Tibial nerve (tissue), 4 donors: ENCODE measurements at regions not wholly inside any gene's neighbourhood (a gene's known extent, or its start where the extent isn't known, plus 50 kb on each side); places are given as distances from the start of the nearest gene placed in this dataset.

ENCODE experiments used
- EP300 ChIP-seq, 2 donors: sonication (generic); formaldehyde crosslinking; IDR thresholded peaks; one replicate each; pipeline ENCODE4 v1.6.1; 2017; ENCODE audit warnings: antibody characterized with exemption in 2 of 2, mild to moderate bottlenecking in 1 of 2
- POLR2A ChIP-seq, 2 donors: fragments of 450-650 bp; IDR thresholded peaks; one replicate each; pipeline ENCODE4 v1.6.1; 2017; ENCODE audit warnings: antibody characterized with exemption in 2 of 2, mild to moderate bottlenecking in 2 of 2, moderate library complexity in 2 of 2
- TF ChIP-seq, protein P1 (sequence below), 5 experiments: fragments of 200-600 bp in 3 of 5; fragments of 450-650 bp in 2 of 5; sonication (generic) in 3 of 5; IDR thresholded peaks; one replicate each; pipeline ENCODE4 v1.5.1; 2016 to 2019; ENCODE audit warnings: antibody characterized with exemption in 5 of 5, mild to moderate bottlenecking in 3 of 5, moderate library complexity in 2 of 5

DNA sequence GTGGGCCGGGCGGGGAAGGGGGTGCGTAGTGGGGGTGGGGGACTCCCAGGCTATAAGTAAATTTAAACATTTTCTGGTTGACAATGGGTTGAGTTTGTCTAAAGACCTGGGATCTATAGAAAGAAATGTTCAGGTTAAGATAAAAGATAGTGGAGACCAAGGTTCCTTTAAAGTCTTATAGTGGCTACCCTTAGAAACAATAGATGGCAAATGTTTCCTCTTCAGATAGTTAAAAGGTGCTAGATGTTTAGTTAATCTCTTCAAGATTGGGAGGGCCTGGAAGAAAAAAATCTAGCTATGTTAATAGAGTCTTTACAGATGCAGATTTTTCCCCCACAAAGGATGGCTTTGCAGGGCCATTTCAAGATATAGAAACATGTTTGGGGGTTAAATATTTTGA is 446.4 kb upstream of the FKBP1C start:
- TF ChIP-seq, protein P1, sequence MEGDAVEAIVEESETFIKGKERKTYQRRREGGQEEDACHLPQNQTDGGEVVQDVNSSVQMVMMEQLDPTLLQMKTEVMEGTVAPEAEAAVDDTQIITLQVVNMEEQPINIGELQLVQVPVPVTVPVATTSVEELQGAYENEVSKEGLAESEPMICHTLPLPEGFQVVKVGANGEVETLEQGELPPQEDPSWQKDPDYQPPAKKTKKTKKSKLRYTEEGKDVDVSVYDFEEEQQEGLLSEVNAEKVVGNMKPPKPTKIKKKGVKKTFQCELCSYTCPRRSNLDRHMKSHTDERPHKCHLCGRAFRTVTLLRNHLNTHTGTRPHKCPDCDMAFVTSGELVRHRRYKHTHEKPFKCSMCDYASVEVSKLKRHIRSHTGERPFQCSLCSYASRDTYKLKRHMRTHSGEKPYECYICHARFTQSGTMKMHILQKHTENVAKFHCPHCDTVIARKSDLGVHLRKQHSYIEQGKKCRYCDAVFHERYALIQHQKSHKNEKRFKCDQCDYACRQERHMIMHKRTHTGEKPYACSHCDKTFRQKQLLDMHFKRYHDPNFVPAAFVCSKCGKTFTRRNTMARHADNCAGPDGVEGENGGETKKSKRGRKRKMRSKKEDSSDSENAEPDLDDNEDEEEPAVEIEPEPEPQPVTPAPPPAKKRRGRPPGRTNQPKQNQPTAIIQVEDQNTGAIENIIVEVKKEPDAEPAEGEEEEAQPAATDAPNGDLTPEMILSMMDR (IDR thresholded peaks at IDR 0.05): no peak
- TF ChIP-seq POLR2A (IDR thresholded peaks at IDR 0.05): no peak
- no peak for TF ChIP-seq EP300 (IDR thresholded peaks at IDR 0.05)
